Hepatocyte (in vitro differentiated cells): ENCODE measurements at regions not wholly inside any gene's neighbourhood (a gene's known extent, or its start where the extent isn't known, plus 50 kb on each side); places are given as distances from the start of the nearest gene placed in this dataset.

ENCODE experiments used
- DNase-seq: peaks from one replicate; pipeline ENCODE4 v3.0.0-alpha.2; 2016; ENCODE audit warnings: low spot score
- H2AFZ ChIP-seq: fragments of 200-600 bp; sonication (generic); 2 replicates; pipeline ENCODE4 v1.6.0; 2016; ENCODE audit warnings: antibody characterized with exemption, mild to moderate bottlenecking
- H3K27ac ChIP-seq: fragments of 200-600 bp; sonication (generic); 2 replicates; pipeline ENCODE4 v1.5.1; 2016; ENCODE audit warnings: mild to moderate bottlenecking
- H3K27me3 ChIP-seq: fragments of 200-600 bp; sonication (generic); 2 replicates; pipeline ENCODE4 v1.6.1; 2016
- H3K36me3 ChIP-seq: fragments of 200-600 bp; sonication (generic); replicated peaks from 2 replicates; pipeline ENCODE4 v1.5.1; 2016; ENCODE audit warnings: low read depth; ENCODE audit not compliant: insufficient read depth
- H3K4me1 ChIP-seq: fragments of 200-600 bp; sonication (generic); 2 replicates; pipeline ENCODE4 v1.5.1; 2016; ENCODE audit warnings: mild to moderate bottlenecking, moderate library complexity; ENCODE audit not compliant: insufficient read depth
- H3K4me2 ChIP-seq: fragments of 200-600 bp; sonication (generic); 2 replicates; pipeline ENCODE4 v1.6.0; 2016
- H3K4me3 ChIP-seq: fragments of 200-600 bp; sonication (generic); 2 replicates; pipeline ENCODE4 v1.5.1; 2016; ENCODE audit warnings: mild to moderate bottlenecking
- H3K79me2 ChIP-seq: fragments of 200-600 bp; sonication (generic); 2 replicates; pipeline ENCODE4 v1.6.0; 2017; ENCODE audit warnings: mild to moderate bottlenecking
- H3K9me2 ChIP-seq: fragments of 200-600 bp; sonication (generic); replicated peaks from 2 replicates; pipeline ENCODE4 v1.6.0; 2017; ENCODE audit warnings: mild to moderate bottlenecking; ENCODE audit not compliant: insufficient read depth
- H3K9me3 ChIP-seq: fragments of 200-600 bp; sonication (generic); 2 replicates; pipeline ENCODE4 v1.5.1; 2016; ENCODE audit warnings: low read depth, mild to moderate bottlenecking
- H4K20me1 ChIP-seq: fragments of 200-600 bp; sonication (generic); 2 replicates; pipeline ENCODE4 v1.6.0; 2016; ENCODE audit warnings: mild to moderate bottlenecking; ENCODE audit not compliant: insufficient read depth, poor library complexity, severe bottlenecking
- EZH2 ChIP-seq: fragments of 200-600 bp; sonication (generic); IDR thresholded peaks from 2 replicates; pipeline ENCODE4 v1.6.1; 2016; ENCODE audit warnings: antibody characterized with exemption, mild to moderate bottlenecking, borderline replicate concordance
- EZH2phosphoT487 ChIP-seq: fragments of 200-600 bp; sonication (generic); IDR thresholded peaks from one replicate; pipeline ENCODE4 v1.6.1; 2018; ENCODE audit warnings: antibody characterized with exemption, mild to moderate bottlenecking, low read depth, moderate library complexity; ENCODE audit not compliant: unreplicated experiment, severe bottlenecking
- WGBS: methylation state at CpG from one replicate; pipeline ENCODE4 v1.1.6; 2016; ENCODE audit warnings: low lambda C conversion rate; ENCODE audit errors: missing lambda C conversion rate; 5-methylcytosine and 5-hydroxymethylcytosine counted together
- TF ChIP-seq, protein P1 (sequence below): fragments of 200-600 bp; sonication (generic); IDR thresholded peaks from 2 replicates; pipeline ENCODE4 v1.5.1; 2016; ENCODE audit warnings: antibody characterized with exemption, mild to moderate bottlenecking; ENCODE audit not compliant: poor library complexity

DNA sequence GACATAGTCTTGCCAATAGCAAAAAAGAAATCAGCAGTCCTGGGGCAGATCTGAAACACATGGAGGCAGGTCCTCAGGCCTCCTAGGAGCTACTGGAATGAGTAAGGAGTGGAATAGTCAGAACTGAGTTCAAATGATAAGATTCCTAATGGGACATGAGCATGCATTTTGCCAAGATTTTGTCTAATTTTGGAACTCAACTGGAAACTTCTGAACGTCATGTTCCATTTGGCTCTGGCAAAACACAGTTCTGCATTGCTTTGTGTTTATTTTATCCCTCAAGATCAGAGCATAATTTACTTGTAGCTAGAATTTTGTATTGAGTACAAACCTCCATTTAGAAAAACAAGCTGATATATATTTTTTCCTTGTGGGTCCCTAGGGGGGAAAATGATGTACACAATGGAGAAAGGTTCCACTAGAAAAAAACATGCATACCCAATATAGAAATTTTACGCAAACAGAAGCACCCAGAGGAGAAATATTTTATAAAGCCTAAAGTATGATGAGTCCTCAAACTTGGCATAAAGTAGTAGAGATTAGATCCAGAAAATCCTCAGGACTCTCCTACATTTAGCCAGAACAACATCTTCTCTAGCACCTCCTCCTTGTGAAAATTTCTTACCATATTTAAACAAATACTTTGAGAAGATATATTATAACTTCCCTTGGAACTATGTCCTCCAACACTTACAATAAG is 149.0 kb upstream of the SERP2 start:
- Histone ChIP-seq H3K4me2 (no peak overlapping the region), H3K79me2 (no peaks in the 10 kb centered on the region), H3K4me1 (peaks cover 25% of the 10 kb centered on the region), H2AFZ (no peak overlapping the region), H3K9me3 (no peaks in the 10 kb centered on the region), H3K27ac (peak overlapping the region; percentile 58), H3K9me2 (no peaks in the 10 kb centered on the region), H3K27me3 (no peaks in the 10 kb centered on the region), H3K4me3 (no peak overlapping the region), H3K36me3 (no peaks in the 10 kb centered on the region), H4K20me1 (no peaks in the 10 kb centered on the region)
- DNase-seq = no peak
- WGBS = 81% methylated on average over 2 of the region's 2 CpGs
- TF ChIP-seq, protein P1, sequence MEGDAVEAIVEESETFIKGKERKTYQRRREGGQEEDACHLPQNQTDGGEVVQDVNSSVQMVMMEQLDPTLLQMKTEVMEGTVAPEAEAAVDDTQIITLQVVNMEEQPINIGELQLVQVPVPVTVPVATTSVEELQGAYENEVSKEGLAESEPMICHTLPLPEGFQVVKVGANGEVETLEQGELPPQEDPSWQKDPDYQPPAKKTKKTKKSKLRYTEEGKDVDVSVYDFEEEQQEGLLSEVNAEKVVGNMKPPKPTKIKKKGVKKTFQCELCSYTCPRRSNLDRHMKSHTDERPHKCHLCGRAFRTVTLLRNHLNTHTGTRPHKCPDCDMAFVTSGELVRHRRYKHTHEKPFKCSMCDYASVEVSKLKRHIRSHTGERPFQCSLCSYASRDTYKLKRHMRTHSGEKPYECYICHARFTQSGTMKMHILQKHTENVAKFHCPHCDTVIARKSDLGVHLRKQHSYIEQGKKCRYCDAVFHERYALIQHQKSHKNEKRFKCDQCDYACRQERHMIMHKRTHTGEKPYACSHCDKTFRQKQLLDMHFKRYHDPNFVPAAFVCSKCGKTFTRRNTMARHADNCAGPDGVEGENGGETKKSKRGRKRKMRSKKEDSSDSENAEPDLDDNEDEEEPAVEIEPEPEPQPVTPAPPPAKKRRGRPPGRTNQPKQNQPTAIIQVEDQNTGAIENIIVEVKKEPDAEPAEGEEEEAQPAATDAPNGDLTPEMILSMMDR = no peak
- TF ChIP-seq EZH2 = no peak

DNA sequence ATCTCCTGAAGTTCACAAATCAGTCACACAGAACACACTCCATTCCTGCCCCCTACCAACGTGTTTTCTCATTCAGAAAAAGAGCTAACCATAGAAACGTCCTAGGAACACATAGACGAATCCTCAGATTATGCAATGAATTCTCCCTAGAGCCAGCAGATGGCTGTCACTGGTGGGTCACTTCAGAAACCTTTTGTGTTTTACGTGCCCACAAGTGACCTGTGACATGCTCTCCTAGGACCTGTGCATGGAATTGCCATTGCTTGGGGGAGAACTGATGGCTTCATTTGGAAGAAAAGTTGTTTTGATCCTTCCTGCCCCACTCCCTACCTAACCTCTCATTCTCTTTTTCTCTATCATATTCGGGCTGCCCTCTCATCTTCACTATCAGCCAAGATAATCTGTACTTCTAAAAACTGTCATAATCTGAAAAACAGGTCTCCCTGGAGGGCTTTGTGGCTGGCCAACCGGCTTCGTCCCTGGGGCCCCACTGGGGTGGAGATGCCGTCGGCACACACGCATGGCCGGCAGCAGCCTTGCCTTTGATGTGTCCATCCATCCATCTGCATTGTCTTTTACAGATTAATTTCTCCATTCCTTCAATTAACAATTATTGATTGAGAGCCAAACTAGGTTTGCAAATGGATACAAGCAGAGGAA is 144.1 kb upstream of the SERP2 start:
- Histone ChIP-seq H3K4me2 (no peak overlapping the region), H3K4me3 (no peak overlapping the region)

DNA sequence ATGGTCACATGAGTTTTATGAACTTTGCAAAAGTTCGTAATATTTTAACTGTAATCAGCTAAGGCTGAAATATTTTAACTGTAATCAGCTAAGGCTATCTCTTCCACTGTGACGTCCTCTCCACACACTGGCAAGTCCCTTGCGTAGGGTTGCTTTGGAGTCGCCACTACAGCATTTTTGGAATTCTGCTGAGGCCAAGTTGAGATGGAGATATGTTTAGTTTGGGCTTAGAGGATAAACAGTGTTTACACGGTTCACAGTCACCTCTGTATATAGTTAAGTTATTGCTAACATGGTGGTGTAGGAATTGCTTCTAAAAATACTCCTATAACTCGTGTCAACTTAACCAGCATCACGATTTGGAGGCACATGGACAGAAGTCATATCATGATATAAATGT is 143.6 kb upstream of the SERP2 start:
- Histone ChIP-seq H4K20me1 (no peaks in the 10 kb centered on the region), H2AFZ (no peak overlapping the region), H3K79me2 (no peaks in the 10 kb centered on the region), H3K4me1 (peaks cover 22% of the 10 kb centered on the region), H3K36me3 (no peaks in the 10 kb centered on the region), H3K4me3 (no peak overlapping the region), H3K4me2 (no peak overlapping the region), H3K27me3 (no peaks in the 10 kb centered on the region), H3K9me2 (no peaks in the 10 kb centered on the region), H3K9me3 (no peaks in the 10 kb centered on the region), H3K27ac (peak overlapping the region; percentile 2)
- TF ChIP-seq EZH2 (no peak), EZH2phosphoT487 (no peak)
- TF ChIP-seq, protein P1 = no peak
- 41% methylated on average over 7 of the region's 7 CpGs for WGBS
- no peak for DNase-seq

More for the DNA sequence above, 144.1 kb upstream of the SERP2 start:
- H3K4me1 ChIP-seq = peaks cover 24% of the 10 kb centered on the region
- DNase-seq = no peak
- TF ChIP-seq EZH2phosphoT487 = no peak
- TF ChIP-seq EZH2 = no peak
- TF ChIP-seq, protein P1 = no peak
- H2AFZ ChIP-seq = no peak overlapping the region
- 59% methylated on average over 11 of the region's 11 CpGs for WGBS
- H4K20me1 ChIP-seq = no peaks in the 10 kb centered on the region
- H3K27me3 ChIP-seq = no peaks in the 10 kb centered on the region
- H3K36me3 ChIP-seq = no peaks in the 10 kb centered on the region
- no peaks in the 10 kb centered on the region for H3K9me2 ChIP-seq
- H3K79me2 ChIP-seq = no peaks in the 10 kb centered on the region
- H3K9me3 ChIP-seq = no peaks in the 10 kb centered on the region
- H3K27ac ChIP-seq = peak overlapping the region; percentile 2
